Lung (tissue), 11 donors: ENCODE measurements at regions not wholly inside any gene's neighbourhood (a gene's known extent, or its start where the extent isn't known, plus 50 kb on each side); places are given as distances from the start of the nearest gene placed in this dataset.

Experiments
- ATAC-seq: fragments of 200-7000 bp; cut with Tn5 transposase; one replicate; pipeline ENCODE4 v1.9.1; 2020; ENCODE audit warnings: moderate number of reproducible peaks; ENCODE audit not compliant: insufficient read depth, low FRiP score
- DNase-seq, 3 donors: peaks; one replicate each; pipeline ENCODE4 v3.0.0-alpha.2; 2013 to 2017
- H3K27ac ChIP-seq, 2 donors: one replicate each; pipeline ENCODE4 v1.5.1; 2013; ENCODE audit warnings: mild to moderate bottlenecking in 2 of 2, moderate library complexity in 2 of 2, control low read depth in 1 of 2, inconsistent platforms in 1 of 2, low read depth in 1 of 2, low read length in 1 of 2
- H3K27me3 ChIP-seq, 3 donors: one replicate each; pipeline ENCODE4 v1.5.1; 2013; ENCODE audit warnings: low read length in 2 of 3; ENCODE audit not compliant: control insufficient read depth in 3 of 3, insufficient read depth in 3 of 3
- H3K36me3 ChIP-seq, 4 donors: one replicate each; pipeline ENCODE4 v1.5.1; 2013; ENCODE audit warnings: low read length in 4 of 4, mild to moderate bottlenecking in 1 of 4, moderate library complexity in 1 of 4; ENCODE audit not compliant: control insufficient read depth in 4 of 4, insufficient read depth in 4 of 4
- H3K4me1 ChIP-seq, 5 donors: one replicate each; pipeline ENCODE4 v1.5.1; 2013; ENCODE audit warnings: low read length in 5 of 5, mild to moderate bottlenecking in 2 of 5, moderate library complexity in 1 of 5; ENCODE audit not compliant: control insufficient read depth in 5 of 5, insufficient read depth in 5 of 5
- H3K4me3 ChIP-seq: one replicate; pipeline ENCODE4 v1.5.1; 2013; ENCODE audit warnings: mild to moderate bottlenecking, control low read depth, moderate library complexity
- H3K9ac ChIP-seq, 2 donors: one replicate each; pipeline ENCODE4 v1.5.1; 2013; ENCODE audit warnings: low read length in 2 of 2, control low read depth in 1 of 2; ENCODE audit not compliant: insufficient read depth in 1 of 2
- H3K9me3 ChIP-seq, 4 donors: one replicate each; pipeline ENCODE4 v1.5.1; 2013; ENCODE audit warnings: low read length in 3 of 4, mild to moderate bottlenecking in 1 of 4, moderate library complexity in 1 of 4; ENCODE audit not compliant: control insufficient read depth in 4 of 4, insufficient read depth in 3 of 4
- WGBS, 2 donors: extraction: QIAGEN DNeasy Blood & Tissue Kit; methylation state at CpG; one replicate each; pipeline ENCODE4 v1.1.7; 2013; 5-methylcytosine and 5-hydroxymethylcytosine counted together
- TF ChIP-seq, protein P1 (sequence below): IDR thresholded peaks from 2 replicates; pipeline ENCODE4 v1.5.1; 2012; ENCODE audit warnings: mild to moderate bottlenecking; ENCODE audit errors: control extremely low read depth, extremely low read depth
- donor health status: control.
- donor health status: control.
- donor health status: Bipolar disorder and iron deficiency.
- donor health status: healthy.
- donor health status: DM: yes; HTN: yes; CAD: no.

GRCh38 chr5:3412146-3412545, 183.5 kb upstream of the IRX1 start:
- DNase-seq: no peak
- no peaks in the 10 kb centered on the region for H3K36me3 ChIP-seq
- no peaks in the 10 kb centered on the region for H3K27me3 ChIP-seq
- H3K9ac ChIP-seq: no peak overlapping the region
- TF ChIP-seq, protein P1, sequence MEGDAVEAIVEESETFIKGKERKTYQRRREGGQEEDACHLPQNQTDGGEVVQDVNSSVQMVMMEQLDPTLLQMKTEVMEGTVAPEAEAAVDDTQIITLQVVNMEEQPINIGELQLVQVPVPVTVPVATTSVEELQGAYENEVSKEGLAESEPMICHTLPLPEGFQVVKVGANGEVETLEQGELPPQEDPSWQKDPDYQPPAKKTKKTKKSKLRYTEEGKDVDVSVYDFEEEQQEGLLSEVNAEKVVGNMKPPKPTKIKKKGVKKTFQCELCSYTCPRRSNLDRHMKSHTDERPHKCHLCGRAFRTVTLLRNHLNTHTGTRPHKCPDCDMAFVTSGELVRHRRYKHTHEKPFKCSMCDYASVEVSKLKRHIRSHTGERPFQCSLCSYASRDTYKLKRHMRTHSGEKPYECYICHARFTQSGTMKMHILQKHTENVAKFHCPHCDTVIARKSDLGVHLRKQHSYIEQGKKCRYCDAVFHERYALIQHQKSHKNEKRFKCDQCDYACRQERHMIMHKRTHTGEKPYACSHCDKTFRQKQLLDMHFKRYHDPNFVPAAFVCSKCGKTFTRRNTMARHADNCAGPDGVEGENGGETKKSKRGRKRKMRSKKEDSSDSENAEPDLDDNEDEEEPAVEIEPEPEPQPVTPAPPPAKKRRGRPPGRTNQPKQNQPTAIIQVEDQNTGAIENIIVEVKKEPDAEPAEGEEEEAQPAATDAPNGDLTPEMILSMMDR: no peak
- no peak overlapping the region for H3K4me3 ChIP-seq
- ATAC-seq: no peak
- WGBS, 2 donors: 74 to 97% methylated on average over 1 of the region's 1 CpG
- no peaks in the 10 kb centered on the region for H3K4me1 ChIP-seq
- no peak overlapping the region for H3K27ac ChIP-seq
- H3K9me3 ChIP-seq: peaks cover 0 to 2% (median 0%) of the 10 kb centered on the region in 4 donors

GRCh38 chr5:3411363-3411762, 184.3 kb upstream of the IRX1 start:
- TF ChIP-seq, protein P1: no peak
- no peaks in the 10 kb centered on the region for H3K27me3 ChIP-seq
- WGBS, 2 donors: 70 to 80% methylated on average over 2 of the region's 2 CpGs

DNA sequence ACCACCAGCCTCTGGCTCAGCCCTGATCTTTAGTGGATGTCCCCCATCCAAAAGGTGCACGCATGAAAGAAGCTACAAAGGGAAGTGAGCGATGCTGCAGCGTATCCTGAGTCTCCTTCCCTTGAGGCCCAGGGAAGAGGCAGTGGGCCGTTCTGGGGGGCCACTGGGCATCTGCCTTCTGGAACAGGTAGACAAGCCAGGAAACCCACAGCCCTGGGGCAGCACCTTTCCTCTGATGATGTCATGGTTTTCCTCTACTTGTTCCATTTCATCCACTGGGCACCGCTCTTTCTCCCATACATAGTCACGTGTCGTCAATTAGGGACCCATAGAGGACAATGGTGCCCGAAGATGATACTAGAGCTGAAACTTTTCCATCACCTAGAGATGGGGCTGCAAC, 194.0 kb upstream of the IRX1 start:
- peaks cover 0 to 8% (median 1%) of the 10 kb centered on the region in 4 donors for H3K9me3 ChIP-seq
- WGBS, 2 donors: 77 to 79% methylated on average over 8 of the region's 8 CpGs

More at GRCh38 chr5:3411363-3411762, 184.3 kb upstream of the IRX1 start:
- no peak for ATAC-seq
- no peak for DNase-seq
- no peaks in the 10 kb centered on the region for H3K4me1 ChIP-seq
- H3K27ac ChIP-seq: no peak overlapping the region
- no peaks in the 10 kb centered on the region for H3K36me3 ChIP-seq
- H3K4me3 ChIP-seq: no peak overlapping the region
- peaks cover 0 to 2% (median 0%) of the 10 kb centered on the region in 4 donors for H3K9me3 ChIP-seq
- no peak overlapping the region for H3K9ac ChIP-seq

GRCh38 chr5:3400659-3401058, 195.0 kb upstream of the IRX1 start:
- Histone ChIP-seq H3K27me3 (no peaks in the 10 kb centered on the region), H3K27ac (no peak overlapping the region), H3K4me1 (no peaks in the 10 kb centered on the region), H3K4me3 (no peak overlapping the region), H3K36me3 (no peaks in the 10 kb centered on the region), H3K9me3 (peaks cover 0 to 8% (median 1%) of the 10 kb centered on the region in 4 donors), H3K9ac (no peak overlapping the region)
- 77 to 83% methylated on average over 8 of the region's 8 CpGs for WGBS, 2 donors
- DNase-seq (no peak), ATAC-seq (no peak)
- TF ChIP-seq, protein P1: no peak

More for the DNA sequence above, 194.0 kb upstream of the IRX1 start:
- Histone ChIP-seq H3K36me3 (no peaks in the 10 kb centered on the region), H3K4me3 (no peak overlapping the region), H3K9ac (no peak overlapping the region), H3K4me1 (no peaks in the 10 kb centered on the region), H3K27ac (no peak overlapping the region), H3K27me3 (no peaks in the 10 kb centered on the region)
- TF ChIP-seq, protein P1: no peak
- DNase-seq (no peak), ATAC-seq (no peak)
